PC-9 (cell line): ENCODE measurements at regions not wholly inside any gene's neighbourhood (a gene's known extent, or its start where the extent isn't known, plus 50 kb on each side); places are given as distances from the start of the nearest gene placed in this dataset.

Experiments
- CTCF ChIP-seq: fragments of 200-600 bp; sonication (generic); conservative IDR thresholded peaks from 2 replicates; pipeline ENCODE4 v1.6.1; 2017; ENCODE audit warnings: mixed run types, antibody characterized with exemption, mild to moderate bottlenecking, moderate library complexity
- EZH2 ChIP-seq: fragments of 200-600 bp; sonication (generic); IDR thresholded peaks from 2 replicates; pipeline ENCODE4 v1.8.0; 2017; ENCODE audit warnings: antibody characterized with exemption, low read depth

DNA sequence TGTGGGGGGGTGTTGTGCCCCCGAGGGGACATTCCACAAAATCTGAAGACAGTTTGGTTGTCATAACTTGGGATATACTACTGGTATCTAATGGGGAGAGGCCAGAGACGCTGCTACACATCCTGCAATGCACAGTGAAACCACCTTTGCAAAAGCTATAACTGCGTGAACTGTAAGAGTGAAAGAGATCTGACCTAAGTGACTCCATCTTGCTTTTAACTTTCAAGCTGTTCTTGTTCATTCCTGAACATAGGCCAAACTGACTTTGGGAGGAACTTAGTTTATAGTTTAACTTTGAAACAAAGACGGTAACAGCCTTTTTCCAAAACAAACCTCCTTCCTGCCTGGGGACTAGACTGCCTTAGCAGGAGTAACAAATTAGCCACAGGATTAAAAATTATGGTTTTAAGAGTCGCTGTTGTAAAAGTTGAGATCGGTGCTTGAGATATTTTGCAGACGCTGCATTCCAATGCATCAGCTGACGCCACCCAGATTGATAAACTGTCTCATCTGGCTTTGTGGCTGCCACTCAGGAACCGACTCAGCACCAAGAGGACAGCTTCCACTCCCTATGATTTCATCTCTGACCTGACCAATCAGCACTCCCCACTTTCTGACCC, 70.9 kb downstream of the ATXN3L start:
- TF ChIP-seq CTCF (no peak), EZH2 (no peak)
